ENCODE measurements at regions not wholly inside any gene's neighbourhood (a gene's known extent, or its start where the extent isn't known, plus 50 kb on each side); places are given as distances from the start of the nearest gene placed in this dataset.

- TF ChIP-seq CTCF (IDR thresholded peaks at IDR 0.05) = no peak
- no peak for TF ChIP-seq POLR2A (IDR thresholded peaks at IDR 0.05)
These were observed 111.0 kb upstream of the PTCH1 start for GRCh38 chr9:95627802-95628201.

Data from right lobe of liver (tissue), 4 donors.